WERI-Rb-1 (cell line): ENCODE measurements at regions not wholly inside any gene's neighbourhood (a gene's known extent, or its start where the extent isn't known, plus 50 kb on each side); places are given as distances from the start of the nearest gene placed in this dataset.

Experiments used
- DNase-seq: peaks from one replicate; pipeline ENCODE4 v3.0.0-alpha.2; 2020
- H3K27ac ChIP-seq: fragments of 250-450 bp; sonication (Bioruptor Pico); 2 replicates; pipeline ENCODE4 v1.5.1; 2020; ENCODE audit warnings: mild to moderate bottlenecking, moderate library complexity
- H3K27me3 ChIP-seq: fragments of 250-450 bp; sonication (Bioruptor Pico); 2 replicates; pipeline ENCODE4 v1.5.1; 2021; ENCODE audit warnings: mild to moderate bottlenecking, low read depth, moderate library complexity; ENCODE audit not compliant: insufficient read depth, severe bottlenecking
- H3K36me3 ChIP-seq: fragments of 250-450 bp; sonication (Bioruptor Pico); 2 replicates; pipeline ENCODE4 v1.5.1; 2020; ENCODE audit warnings: mild to moderate bottlenecking, moderate library complexity
- H3K4me3 ChIP-seq: 2 replicates; pipeline ENCODE4 v1.5.1; 2011; ENCODE audit warnings: low read depth, mild to moderate bottlenecking, control low read depth, low read length
- H3K9me3 ChIP-seq: fragments of 250-450 bp; sonication (Bioruptor Pico); 2 replicates; pipeline ENCODE4 v1.5.1; 2021; ENCODE audit warnings: mild to moderate bottlenecking, moderate library complexity; ENCODE audit not compliant: severe bottlenecking
- CTCF ChIP-seq: IDR thresholded peaks from 2 replicates; pipeline ENCODE4 v1.5.1; 2011; ENCODE audit warnings: low read depth, mild to moderate bottlenecking, control low read depth, inconsistent platforms, low read length

DNA sequence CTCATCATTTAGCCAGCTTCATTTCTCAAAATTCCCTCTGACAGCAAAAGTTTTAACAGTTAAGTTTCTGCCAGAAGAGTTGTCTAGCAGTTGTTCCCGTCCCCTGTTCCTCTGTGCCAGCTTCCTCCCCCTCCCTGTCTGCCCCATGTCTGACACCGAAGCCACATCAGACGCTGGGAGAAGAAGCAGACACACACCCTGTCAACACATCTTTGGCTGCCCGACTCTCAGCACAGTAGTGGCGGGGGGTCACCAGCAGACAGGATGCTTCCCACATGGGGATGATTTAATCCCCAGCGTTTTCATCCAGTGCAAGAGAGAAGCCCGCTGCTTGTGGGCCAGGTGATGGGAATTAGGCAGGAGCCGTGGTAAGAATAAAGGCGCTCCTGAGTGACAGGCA is 379.4 kb upstream of the RUNX1 start:
- no peak for TF ChIP-seq CTCF
- Histone ChIP-seq H3K9me3 (peaks cover 8% of the 10 kb centered on the region), H3K4me3 (no peak overlapping the region), H3K27me3 (peaks cover 75% of the 10 kb centered on the region), H3K36me3 (no peaks in the 10 kb centered on the region), H3K27ac (no peak overlapping the region)
- no peak for DNase-seq

- Histone ChIP-seq H3K9me3 (peaks cover 8% of the 10 kb centered on the region), H3K27me3 (peaks cover 76% of the 10 kb centered on the region), H3K27ac (no peak overlapping the region), H3K4me3 (no peak overlapping the region), H3K36me3 (no peaks in the 10 kb centered on the region)
- TF ChIP-seq CTCF, result no peak
- DNase-seq, result no peak
Observed at GRCh38 chr21:35428001-35428320, 378.9 kb upstream of the RUNX1 start.

DNA sequence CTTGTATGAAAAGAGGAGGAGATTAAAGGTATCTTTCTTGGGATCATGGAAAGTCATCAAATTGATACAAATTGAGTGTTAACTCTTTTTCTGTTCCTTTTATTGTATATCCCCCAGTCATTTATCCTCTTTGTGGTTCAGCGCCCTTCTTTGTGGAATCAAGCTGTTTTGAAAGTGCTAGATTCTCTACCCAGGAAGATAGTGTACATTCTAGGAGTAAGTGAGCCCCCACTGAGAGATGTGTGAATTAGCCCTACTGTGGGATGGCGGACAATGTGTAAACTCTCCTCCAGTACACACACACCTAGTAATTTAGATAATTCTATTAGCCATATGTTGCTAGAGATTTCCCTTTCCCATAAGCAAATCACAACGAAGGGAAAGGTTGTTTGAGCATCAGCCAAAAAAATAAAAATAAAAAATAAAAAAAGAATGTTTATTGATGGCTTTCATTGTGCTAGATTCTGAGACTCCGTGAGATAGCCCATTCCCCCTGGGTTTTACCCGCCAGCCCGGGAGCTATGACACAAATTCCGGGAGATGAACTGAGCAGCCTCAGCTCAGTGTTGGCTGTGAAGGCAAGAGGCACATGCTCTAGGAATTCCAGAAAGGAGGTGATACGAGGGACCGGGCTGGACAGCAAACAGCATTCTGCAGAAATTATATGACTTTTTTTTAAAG is 378.4 kb upstream of the RUNX1 start:
- Histone ChIP-seq H3K27ac (no peak overlapping the region), H3K4me3 (no peak overlapping the region), H3K27me3 (peaks cover 79% of the 10 kb centered on the region), H3K9me3 (peaks cover 3% of the 10 kb centered on the region), H3K36me3 (no peaks in the 10 kb centered on the region)
- DNase-seq, result no peak
- no peak for TF ChIP-seq CTCF

- Histone ChIP-seq H3K4me3 (no peak overlapping the region), H3K27me3 (peaks cover 81% of the 10 kb centered on the region), H3K9me3 (no peaks in the 10 kb centered on the region), H3K27ac (no peak overlapping the region), H3K36me3 (no peaks in the 10 kb centered on the region)
- TF ChIP-seq CTCF, result no peak
- no peak for DNase-seq
Observed at GRCh38 chr21:35426897-35427296, 377.8 kb upstream of the RUNX1 start.

DNA sequence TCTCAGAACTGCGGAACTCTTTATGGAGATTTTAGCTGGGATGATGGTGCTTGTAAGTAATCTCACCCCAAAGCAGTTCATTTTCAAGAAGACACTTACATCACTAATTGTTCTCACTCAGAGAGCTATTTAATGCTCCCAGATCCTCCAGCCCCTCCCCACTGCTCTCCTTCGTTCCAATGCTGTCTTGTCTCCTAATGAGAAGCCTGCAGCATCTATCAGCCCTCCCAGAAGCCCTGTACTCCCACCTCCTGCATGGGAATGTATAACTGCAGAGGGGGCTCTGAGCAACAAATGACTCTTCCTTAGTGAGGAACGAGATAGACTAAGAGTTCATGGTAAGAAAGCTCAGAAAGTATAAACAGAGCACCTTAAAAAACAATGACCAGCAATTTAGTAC is 377.4 kb upstream of the RUNX1 start:
- Histone ChIP-seq H3K36me3 (no peaks in the 10 kb centered on the region), H3K27me3 (peaks cover 82% of the 10 kb centered on the region), H3K9me3 (no peaks in the 10 kb centered on the region), H3K4me3 (no peak overlapping the region), H3K27ac (no peak overlapping the region)
- no peak for TF ChIP-seq CTCF
- DNase-seq, result no peak

- peaks cover 76% of the 10 kb centered on the region for H3K27me3 ChIP-seq
- TF ChIP-seq CTCF, result no peak
- H3K27ac ChIP-seq, result no peak overlapping the region
- H3K4me3 ChIP-seq, result no peak overlapping the region
- no peaks in the 10 kb centered on the region for H3K36me3 ChIP-seq
- no peak for DNase-seq
- no peaks in the 10 kb centered on the region for H3K9me3 ChIP-seq
Observed at GRCh38 chr21:35424122-35424521, 375.0 kb upstream of the RUNX1 start.
